NCI-H1092 treated with DMSO at 0.1 percent for 48 hours (cell line): ENCODE measurements at regions not wholly inside any gene's neighbourhood (a gene's known extent, or its start where the extent isn't known, plus 50 kb on each side); places are given as distances from the start of the nearest gene placed in this dataset.
A peak's percentile ranks its signal among the peaks of the same experiment; 100 is the strongest.
"Not testable (repeated sequence)": the region's sequence is repeated elsewhere in the genome, so short reads cannot be mapped to it uniquely, and the experiment has no call there.

ENCODE experiments used
- DNase-seq: peaks from one replicate; lab custom pipeline; 2025; lab: John Stamatoyannopoulos, UW

DNA sequence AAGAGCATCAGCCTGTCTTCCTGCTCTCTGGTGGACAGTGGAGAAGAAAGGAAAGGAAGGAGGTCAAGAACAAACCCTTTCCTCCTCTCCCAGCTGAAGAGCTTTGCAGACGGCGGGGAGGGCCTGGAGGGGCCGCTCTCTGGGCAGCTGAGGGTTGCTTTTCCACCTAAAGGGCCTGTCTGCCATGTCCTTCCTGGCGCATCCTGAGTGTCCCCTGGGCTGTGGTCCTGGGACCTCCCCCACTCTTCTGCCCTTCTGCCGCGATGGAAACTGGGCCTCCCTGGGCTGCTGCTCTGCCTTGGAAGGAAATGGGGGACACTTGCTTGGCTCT is 107.0 kb downstream of the ETS2 start:
- no peak for DNase-seq

DNA sequence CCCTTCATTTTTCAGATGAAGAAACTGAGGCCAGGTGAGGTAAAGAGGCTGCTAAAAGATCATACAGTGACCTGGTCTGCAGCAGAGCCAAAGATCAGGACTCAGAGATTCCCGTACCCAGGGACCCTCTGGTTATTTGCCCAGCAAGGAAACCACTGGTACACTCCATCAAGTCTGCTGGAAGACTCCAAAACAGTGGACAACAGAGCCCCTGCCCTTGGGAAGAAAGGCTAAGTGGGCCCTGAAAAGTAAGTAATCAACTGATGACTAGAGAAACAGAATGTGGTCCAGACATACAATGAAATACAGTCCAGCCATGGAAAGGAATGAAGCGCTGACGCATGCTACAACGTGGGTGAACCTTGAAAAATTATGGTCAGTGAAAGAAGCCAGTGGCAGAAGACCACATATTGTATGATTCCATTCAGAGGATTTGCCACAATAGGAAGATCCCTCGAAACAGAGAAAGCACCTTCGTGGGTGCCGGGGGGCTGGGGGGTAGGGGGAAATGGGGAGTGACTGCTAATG is 106.4 kb downstream of the ETS2 start:
- no peak for DNase-seq

DNA sequence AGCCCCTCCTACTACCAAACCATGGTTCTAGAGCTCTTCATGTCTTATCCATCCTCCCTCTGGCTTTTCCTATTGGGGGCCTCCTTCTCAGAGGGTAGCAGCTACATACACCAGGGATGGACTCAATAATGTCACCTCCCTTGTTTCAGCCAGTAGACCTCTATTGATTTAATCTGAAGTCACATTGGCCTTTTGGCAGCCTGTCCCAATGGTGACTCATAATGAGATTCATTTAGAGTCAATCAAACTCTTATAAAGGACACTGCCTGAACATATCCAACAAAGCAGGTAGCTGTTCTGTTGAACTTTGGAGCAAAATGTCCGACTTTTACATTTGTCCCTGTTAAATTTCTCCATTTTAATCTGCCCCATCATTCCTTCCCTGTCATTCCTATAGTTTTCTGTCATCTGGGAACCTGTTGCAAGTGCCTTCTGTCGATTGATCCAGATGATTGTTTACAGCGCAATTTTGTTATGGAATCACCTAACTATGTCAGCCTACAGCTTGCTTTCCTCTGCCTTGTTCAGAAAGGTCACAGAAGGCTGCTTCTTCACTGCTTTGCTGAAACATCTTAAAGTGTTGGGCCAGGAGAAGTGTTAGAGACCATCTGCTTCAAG is 105.9 kb downstream of the ETS2 start:
- no peak for DNase-seq

DNA sequence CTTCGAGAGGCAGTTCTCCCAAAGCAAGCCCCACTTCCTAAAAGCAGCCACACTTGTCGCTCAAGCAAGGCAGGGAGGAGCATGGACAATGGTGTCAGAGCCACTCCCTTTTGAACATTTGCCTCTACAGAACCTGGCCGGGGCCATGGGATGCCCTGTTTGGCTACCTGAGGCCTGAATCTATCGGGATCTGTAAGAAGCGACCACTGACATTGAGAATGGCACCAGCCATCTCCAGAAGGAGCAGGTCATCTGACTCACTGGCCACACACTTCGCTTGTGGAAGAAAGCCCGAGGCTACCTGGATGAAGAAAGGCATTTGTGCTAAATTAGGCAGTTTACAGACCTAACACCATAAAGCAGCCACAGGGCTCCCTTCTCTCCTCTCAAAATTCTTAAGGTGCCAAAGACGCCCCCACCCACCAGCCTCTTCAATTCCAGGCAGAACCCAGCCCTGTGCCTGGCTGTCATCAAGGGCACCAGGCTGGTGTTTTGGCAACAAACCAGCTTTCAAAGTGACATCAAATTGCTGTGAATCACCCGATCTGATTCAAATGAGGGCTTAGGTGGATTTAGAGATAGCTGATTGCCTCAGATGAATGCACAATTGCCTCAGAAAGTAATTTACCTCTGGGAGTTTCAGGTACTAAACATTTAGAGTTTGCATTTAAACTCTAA is 104.8 kb downstream of the ETS2 start:
- peak; percentile 22 for DNase-seq

DNA sequence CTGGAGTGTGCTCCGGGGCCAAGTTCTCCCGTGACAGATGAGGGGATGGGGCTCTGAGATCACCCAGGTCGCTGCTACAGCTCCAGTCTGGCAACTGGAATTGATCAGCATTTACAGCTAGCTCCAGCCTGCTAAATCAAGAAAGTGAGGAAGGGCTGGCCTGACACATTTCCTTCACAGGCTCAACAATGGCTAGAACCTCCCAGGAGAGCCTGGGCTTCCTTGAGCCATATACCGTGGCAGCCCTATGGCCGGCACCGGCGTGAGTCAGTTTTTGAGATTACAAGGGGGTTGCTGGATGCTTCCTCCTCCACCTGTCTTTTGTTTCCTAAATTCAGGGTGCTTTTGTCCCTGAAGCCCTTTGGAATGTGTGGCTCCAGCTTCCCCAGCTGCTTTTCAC is 104.2 kb downstream of the ETS2 start:
- no peak for DNase-seq

DNA sequence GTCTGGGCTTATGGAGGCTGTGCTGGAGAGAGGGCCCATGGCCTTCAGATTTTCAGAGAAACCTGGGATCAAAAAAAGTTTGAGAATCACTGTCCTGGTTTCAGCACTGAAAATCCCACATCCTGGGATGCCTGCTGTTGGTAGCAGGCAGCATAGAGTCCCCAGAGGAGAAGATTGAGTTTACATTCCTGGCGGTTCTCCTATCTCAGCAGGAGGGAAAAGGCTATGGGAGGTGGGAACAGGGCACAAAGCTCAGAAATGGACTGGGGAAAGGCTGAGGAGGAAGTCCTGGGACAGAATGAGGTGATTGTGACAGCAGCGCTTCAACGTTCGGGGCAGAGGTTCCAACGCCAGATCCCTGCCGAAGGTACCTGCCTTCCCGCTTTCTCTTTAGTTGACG is 103.4 kb downstream of the ETS2 start:
- DNase-seq = no peak

DNA sequence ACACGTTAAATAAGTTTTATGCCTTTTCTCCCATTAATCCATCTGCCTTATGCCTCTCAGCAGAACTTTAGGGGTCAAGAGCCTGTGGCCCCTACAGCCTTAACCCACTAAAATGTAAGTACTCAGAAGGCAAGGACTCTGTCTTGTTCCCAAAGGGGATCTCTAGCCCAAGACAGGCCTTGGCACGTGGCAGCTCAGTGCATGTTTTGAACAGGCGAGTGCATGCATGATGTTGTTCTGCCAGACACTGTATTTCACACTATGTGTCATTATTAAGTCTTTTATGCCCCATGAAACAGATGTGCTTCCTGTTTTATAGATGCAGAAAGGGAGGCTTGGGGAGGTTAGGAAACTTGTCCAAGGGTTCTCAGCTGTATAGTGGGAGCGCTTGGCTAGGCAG is 102.8 kb downstream of the ETS2 start:
- no peak for DNase-seq

DNA sequence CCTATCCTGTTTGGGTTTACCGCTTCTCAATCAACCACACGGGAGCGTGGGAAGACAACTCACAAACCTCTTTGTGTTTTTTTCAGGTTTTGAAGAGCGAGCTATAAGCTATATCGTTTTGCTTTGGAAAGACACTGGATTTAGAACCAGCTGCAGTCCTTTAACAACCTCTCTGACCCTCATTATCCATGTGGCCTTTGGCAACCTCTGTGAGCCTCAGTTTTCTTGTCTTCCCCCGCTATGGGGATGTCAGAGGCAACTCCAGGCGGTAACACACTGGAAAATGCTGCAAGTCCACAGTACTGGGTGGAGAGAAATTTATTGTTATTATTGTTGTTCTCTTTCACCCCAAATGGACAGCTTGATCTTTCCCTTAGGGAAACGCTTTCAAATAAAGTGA is 100.0 kb downstream of the ETS2 start:
- no peak for DNase-seq

DNA sequence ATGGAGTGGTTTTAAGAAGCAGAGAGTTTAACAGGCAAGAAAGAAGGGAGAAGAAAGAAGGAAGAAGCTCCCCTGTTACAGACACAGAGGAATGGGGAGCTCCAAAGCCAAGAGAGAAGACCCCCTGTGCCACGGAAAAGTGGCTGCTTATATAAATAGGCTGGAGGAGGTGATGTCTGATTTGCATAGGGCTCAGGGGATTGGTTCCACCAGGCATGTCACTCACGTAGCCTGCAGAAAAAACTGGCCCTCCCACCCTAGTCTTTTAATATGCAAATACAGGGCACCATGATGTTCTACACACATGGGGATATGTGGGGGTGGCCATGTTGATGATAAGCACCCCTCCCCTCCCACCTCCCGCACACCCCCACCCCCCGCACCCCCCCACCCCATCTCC is 99.6 kb downstream of the ETS2 start:
- no peak for DNase-seq

DNA sequence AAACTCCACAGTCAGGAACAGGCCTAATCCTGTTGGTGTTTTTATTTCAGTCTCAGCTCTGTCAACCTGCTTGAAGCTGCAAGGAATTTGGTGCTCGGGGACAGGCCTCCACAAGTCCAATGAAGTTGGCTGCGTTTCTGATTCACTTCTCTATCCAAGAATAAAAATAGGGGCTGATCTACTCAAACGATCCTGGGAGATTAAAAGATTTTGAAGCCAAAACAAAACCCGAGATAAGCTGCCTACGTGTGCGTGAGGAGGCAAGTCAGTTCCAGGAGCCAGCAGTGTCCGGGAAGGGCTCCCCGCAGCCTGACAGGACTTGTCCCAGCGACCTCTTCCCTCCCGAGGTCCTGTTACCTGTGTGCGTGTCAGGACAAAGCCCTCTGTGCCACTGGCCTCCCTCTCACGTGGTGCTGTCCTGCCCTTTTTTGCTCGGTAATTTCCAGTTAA is 98.0 kb downstream of the ETS2 start:
- DNase-seq = no peak

DNA sequence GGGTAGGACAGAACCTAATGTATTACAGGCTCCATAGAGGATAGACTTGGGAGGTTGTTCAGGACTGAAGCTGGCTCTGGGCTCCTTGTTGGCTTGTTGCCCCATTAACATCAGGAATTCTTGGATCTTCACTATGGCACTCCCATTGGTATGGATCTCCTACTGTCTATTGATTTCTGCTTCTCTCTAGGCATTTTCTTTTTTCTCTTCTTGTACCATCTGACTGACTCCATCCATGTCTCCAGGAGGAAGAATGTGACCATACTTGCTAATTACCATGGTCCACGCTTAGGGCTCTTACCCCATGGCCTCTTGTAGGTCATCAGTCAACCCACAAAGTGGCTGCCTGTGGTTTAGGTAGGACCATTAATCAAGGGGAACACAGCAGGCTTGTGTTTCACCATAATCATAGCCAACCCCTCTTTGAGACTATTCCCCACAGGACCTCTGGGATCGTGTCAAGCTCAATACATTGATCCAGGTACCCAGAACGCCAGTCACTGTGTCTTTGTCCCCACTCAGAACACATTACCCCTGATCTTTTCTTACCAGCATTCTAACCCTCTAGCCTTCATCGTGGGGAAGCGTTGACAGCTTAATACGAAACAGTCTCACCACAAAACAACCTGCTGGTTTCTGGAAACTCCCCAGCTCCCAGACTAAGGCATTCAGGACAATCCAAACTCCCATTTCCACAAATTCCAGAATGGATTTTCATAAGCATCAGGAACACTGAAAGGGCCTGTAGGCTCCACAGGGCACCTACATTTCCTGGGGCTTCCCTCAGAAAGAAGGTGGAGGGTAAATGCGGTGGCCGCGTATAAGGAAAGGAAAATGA is 97.1 kb downstream of the ETS2 start:
- no peak for DNase-seq

DNA sequence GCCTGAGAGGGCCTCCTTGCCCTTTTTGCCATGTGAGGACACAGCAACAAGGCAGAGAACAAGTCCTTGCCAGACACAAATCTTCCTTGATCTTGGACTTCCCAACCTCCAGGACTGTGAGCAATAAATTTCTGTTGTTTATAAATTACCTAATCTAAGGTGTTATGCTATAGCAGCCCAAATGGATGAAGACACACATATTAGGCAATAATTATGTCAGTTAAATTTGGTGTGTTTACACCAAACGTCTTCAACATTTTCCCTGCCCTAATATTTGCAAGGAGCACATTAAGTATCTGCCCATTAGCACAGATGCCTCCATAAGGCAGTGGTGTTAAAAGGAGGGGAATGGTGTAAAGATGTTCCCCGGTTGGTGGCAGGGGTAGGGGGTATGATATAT is 94.8 kb downstream of the ETS2 start:
- no peak for DNase-seq

DNA sequence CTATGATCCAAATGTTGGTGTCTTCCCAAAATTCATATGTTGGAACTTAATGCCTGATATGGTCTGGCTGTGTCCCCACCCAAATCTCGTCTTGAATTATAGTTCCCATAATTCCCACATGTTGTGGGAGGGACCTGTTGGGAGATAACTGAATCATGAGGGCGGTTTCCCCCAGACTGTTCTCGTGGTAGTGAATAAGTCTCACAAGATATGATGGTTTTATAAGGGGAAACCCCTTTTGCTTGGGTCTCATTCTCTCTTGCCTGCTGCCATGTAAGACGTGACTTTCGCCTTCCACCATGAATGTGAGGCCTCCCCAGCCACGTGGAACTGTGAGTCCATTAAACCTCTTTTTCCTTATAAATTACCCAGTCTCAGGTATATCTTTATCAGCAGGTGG is 94.3 kb downstream of the ETS2 start:
- DNase-seq = not testable (repeated sequence)

DNA sequence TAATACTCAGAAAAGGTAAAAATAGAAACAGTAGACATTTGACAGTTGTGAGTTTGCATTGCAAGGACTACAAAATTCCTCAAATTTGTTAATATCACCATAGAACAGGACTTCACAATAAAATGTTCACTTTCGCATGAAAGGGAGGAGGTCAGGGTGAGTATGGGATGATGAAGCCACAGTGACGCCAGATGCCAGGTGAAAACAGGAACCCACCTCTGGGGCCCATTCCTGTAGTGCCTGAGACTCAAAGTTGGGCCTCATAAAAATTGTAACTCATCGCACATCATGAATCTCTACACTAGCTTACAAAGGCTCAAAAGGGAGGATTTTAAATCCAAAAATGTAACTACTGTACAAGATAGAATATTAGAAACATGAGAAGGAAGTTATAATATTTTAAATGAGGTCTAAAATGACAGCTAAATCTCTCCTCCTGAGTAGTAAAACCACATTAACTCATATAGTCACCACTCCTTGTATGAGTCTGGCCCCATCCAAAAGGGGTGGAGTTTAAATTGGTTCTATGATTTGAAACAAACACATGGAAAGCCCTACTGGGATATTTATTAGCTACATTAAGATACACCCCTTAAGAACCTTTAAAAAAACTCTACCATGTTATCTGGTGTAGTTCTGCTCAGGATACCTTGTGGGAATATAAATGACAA is 93.7 kb downstream of the ETS2 start:
- no peak for DNase-seq

DNA sequence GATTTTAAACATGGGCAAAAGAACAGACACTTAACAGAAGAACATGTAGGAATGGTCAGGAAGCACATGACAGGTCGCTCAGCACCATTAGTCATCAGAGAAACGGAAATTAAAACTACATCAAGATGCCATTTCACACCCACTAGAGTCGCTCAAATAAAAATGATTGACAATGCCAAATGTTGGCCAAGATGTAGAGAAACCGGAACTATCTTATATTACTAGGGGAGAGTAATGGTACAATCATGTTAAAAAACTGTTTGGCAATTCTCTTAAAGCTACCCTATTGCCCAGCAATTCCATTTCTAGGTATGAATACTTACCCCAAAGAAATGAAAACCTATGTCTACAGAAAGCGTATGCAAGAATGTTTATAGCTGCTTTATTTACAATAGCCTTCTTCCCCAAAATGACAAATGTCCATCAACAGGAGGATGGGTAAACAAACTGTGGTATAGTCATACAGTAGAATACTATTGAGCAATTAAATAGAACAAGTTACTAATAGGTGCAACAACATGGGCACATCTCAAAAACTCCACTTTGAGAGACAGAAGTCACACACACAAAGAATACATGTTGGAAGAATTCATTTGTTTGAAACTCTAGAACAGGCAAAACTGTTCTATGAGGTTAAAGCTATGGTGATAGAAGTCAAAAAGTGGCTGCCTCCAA is 92.8 kb downstream of the ETS2 start:
- no peak for DNase-seq

DNA sequence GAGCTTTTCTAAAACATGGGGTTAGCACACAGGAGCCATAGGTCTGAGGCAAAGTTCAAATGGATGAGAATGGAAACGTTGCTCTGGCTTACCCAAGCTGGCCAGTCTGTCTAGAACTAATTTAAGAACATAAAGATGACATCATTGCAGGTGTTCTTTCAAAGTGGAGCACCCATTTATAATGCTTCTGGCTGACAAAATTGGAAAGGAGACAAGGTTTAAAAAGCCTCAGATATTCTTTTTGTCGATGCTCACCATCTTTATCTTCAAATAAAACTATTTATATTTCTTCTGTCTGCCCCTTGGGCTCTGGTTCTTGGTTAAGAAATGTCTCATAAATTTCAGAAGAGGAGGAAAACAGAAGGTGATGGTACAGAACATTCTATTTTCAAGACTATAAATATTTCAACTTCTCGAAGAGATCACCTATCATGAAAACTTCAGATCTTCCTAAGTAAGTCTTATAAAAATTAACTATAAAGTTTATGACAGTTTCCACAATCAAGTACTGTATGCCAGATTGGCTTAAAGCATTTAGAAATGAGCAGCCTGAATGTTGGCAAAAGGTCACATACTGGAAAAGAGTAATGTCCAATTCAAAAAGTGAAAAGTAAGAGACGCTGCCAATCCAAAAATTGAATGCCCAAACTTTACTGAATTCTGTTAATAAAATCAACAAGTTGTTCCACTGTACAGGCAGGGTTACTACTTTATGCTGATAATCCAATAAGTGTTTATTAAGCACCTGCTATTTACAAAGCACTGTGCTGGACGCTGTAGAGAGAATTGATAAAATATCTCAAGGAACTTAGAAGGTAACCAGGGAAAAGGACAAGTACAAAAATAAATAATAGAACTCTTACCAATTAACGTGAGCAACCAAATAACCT is 92.0 kb downstream of the ETS2 start:
- DNase-seq = peak; percentile 65

DNA sequence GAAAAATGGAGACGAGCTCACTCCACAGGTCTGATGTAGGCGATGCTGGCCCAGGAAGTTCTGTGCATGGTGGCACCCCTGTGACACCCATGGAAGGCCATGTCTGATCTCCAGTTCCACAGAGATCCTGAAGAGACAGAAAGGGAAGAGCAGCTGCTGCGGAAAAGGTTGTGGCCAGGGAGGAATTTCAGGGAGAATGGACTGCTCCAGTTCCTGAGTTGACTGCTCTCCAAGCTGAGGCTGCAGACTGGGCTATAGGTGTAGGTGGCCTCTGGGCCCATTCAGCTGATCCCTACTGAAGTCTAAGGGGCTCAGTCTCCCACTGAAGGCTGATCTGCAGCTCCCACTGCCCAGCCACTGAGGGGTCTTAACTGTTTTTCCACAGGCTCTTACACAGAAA is 89.2 kb downstream of the ETS2 start:
- no peak for DNase-seq

DNA sequence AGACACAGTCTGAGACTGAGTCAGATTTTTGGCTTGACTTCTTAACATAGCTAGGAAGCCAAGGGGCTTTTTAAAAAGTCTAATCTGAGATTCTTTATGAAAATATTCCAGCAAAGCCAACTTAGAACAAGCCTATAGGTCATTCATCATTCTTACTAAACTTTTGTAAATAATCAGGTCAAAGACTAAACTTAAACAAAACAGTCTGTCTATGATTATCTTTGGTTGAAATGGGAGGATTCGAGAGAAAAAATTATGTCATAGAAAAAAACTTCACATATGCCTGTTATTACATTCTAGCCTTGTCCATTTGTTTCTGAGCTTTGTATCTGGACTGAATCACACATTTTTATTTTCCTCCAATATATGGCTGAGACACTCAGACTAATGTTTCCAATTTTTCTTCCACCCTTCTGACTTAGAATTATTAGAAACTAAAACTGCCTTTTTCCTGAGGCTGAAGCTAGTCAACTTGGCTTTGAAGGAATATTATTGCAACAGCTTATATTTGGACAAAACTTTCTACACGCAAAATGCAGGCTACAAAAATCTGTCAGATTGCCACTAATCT is 83.3 kb downstream of the ETS2 start:
- DNase-seq = no peak

DNA sequence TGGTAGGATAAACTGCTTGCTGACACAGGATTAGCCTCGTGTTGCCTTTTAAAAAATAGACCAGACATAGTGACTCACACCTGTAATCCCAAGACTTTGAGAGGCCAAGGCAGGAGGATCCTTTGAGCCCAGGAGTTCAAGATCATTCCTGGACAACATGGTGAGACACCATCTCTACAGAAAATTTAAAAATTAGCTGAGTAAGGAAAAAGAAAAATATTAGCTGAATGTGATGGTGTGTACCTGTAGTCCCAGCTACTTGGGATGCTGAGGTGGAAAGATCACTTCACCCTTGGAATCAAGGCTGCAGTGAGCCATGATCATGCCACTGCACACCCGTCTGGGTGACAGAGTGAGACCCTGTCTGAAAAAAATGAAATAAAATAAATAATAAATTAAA is 82.0 kb downstream of the ETS2 start:
- DNase-seq = no peak

DNA sequence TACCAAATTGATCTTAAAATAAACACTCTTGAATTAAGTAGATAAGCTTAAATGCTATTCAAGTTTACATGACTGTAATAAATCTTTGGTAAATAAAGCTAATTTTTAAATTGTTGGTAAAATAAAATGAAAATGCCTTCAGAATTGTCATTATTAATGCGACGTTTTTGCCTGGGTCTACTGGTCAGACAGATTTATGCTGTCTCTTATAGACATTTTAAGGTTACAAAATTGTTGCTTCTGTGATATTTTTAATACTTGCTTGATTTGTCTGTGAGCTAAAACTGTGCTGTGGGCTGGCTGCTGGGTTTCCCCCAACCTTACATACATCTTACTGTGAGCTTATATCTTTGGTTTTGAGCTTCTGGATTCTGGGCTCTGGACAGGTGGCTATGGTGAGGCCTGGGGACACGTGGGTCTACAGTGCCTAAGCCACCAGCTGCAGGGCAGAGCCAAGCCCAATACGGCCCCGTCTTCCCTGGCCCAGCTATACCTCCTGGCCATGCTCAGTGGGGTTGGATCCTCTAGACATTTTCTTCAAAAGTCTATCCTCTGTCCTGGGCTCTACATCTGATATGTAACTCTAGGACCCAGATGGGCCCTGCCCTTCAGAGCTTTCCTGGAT is 81.4 kb downstream of the ETS2 start:
- DNase-seq = no peak
